ENCODE measurements at regions not wholly inside any gene's neighbourhood (a gene's known extent, or its start where the extent isn't known, plus 50 kb on each side); places are given as distances from the start of the nearest gene placed in this dataset.

DNA sequence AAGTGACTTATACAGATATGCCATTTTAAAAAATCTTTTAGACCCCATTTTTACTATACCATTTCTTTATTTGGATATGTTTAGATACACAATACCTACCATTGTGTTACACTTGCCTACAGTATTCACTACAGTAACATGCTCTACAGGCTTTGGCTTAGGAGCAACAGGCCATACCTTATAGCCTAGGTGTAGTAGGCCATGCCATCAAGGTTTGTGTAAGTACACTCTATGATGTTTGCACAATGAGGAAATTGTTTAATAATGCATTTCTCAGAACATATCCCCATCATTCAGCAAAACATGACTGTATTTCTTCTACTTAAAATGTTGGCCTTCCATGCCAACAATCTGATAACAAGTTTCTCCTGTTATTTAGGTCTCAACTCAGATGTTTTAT, 1559.5 kb upstream of the TENM4 start:
- DNase-seq (ENCODE audit: low read depth in 1 of 2, low spot score in 1 of 2) = no peak
- no peak overlapping the region for H3K4me3 ChIP-seq (replicated peaks; ENCODE audit: insufficient read depth, low read length)
- no peak overlapping the region for H3K27ac ChIP-seq (replicated peaks)
- TF ChIP-seq POLR2AphosphoS5 (IDR thresholded peaks at IDR 0.05; ENCODE audit: low read depth) (no peak), GABPA (IDR thresholded peaks at IDR 0.05; ENCODE audit: low read depth) (no peak), SPI1 (IDR thresholded peaks at IDR 0.05; ENCODE audit: borderline replicate concordance, low read depth) (no peak), CTCF (IDR thresholded peaks at IDR 0.05; ENCODE audit: insufficient read depth, low read length) (no peak), REST (IDR thresholded peaks at IDR 0.05; ENCODE audit: insufficient replicate concordance, low read depth) (no peak)
- H3K27me3 ChIP-seq (ENCODE audit: insufficient read depth, poor library complexity, severe bottlenecking) = no peaks in the 10 kb centered on the region

DNA sequence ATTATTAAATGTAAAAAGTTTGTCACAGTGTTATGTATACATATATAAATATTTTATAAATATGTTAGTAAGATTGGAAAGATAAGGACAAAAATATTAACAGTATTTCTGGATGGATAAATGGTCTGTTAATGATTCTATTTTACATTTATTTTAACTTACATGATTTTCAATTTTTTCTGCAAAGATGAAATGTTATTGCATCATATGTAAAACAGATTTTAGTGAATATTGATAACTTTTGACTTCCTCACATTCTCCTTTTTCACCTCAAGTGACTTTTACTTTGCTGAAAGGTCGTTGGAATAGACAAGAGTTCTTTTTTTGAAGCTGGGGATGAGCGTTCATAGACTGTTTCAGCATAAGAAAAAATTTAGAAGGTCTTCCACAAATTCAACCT, 1554.7 kb upstream of the TENM4 start:
- Histone ChIP-seq H3K4me3 (replicated peaks; ENCODE audit: insufficient read depth, low read length) (no peak overlapping the region), H3K27me3 (ENCODE audit: insufficient read depth, poor library complexity, severe bottlenecking) (no peaks in the 10 kb centered on the region), H3K27ac (replicated peaks) (no peak overlapping the region)
- DNase-seq (ENCODE audit: low read depth in 1 of 2, low spot score in 1 of 2) = no peak
- no peak for TF ChIP-seq GABPA (IDR thresholded peaks at IDR 0.05; ENCODE audit: low read depth)

DNA sequence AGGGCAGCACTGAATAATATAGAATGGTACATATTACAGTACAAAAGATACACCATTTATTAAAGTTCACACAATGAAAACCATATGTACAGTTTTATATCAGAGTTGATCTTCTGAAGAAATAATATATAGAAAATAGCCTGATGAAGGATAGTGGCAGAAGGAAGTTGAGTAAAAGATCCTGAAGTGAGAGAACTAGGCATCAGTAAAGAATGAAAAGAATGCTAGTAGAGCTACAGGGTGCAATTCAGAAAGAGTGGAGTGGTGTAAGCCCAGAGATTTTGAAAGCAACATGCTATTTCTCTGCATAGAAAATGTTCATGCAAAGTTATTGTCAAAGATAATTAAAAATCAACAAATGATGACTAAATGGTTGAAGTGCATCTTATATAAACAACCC, 1552.7 kb upstream of the TENM4 start:
- DNase-seq (ENCODE audit: low read depth in 1 of 2, low spot score in 1 of 2) = no peak
- Histone ChIP-seq H3K27me3 (ENCODE audit: insufficient read depth, poor library complexity, severe bottlenecking) (no peaks in the 10 kb centered on the region), H3K27ac (replicated peaks) (no peak overlapping the region), H3K4me3 (replicated peaks; ENCODE audit: insufficient read depth, low read length) (no peak overlapping the region)
- TF ChIP-seq GABPA (IDR thresholded peaks at IDR 0.05; ENCODE audit: low read depth) = no peak
- no peak for TF ChIP-seq POLR2AphosphoS5 (IDR thresholded peaks at IDR 0.05; ENCODE audit: low read depth)
- TF ChIP-seq REST (IDR thresholded peaks at IDR 0.05; ENCODE audit: insufficient replicate concordance, low read depth) = no peak
- no peak for TF ChIP-seq SPI1 (IDR thresholded peaks at IDR 0.05; ENCODE audit: borderline replicate concordance, low read depth)
- TF ChIP-seq CTCF (IDR thresholded peaks at IDR 0.05; ENCODE audit: insufficient read depth, low read length) = no peak

DNA sequence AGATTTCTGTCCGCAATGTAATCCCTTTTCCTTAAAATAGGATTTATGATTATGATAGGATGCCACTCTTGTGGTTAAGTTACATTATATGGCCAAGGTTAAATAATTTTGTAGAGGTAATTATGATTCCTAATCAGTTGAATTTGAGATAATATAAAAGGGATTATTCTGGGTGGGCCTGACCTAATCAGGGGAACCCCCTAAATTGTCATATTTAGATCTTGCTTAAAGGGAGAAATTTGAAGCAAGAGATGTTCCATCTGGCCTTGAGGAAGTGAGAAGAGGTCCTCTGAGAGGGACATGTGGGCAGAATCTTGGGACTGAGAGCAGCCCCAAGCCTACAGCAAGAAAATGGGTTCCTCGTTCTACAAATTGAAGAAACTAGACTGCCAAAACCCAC, 1550.1 kb upstream of the TENM4 start:
- no peak for DNase-seq (ENCODE audit: low read depth in 1 of 2, low spot score in 1 of 2)
- no peak overlapping the region for H3K4me3 ChIP-seq (replicated peaks; ENCODE audit: insufficient read depth, low read length)
- no peaks in the 10 kb centered on the region for H3K27me3 ChIP-seq (ENCODE audit: insufficient read depth, poor library complexity, severe bottlenecking)
- no peak overlapping the region for H3K27ac ChIP-seq (replicated peaks)
- TF ChIP-seq CTCF (IDR thresholded peaks at IDR 0.05; ENCODE audit: insufficient read depth, low read length) (no peak), REST (IDR thresholded peaks at IDR 0.05; ENCODE audit: insufficient replicate concordance, low read depth) (no peak), POLR2AphosphoS5 (IDR thresholded peaks at IDR 0.05; ENCODE audit: low read depth) (no peak), GABPA (IDR thresholded peaks at IDR 0.05; ENCODE audit: low read depth) (no peak), SPI1 (IDR thresholded peaks at IDR 0.05; ENCODE audit: borderline replicate concordance, low read depth) (no peak)

All from HL-60 (cell line).